ENCODE measurements at regions not wholly inside any gene's neighbourhood (a gene's known extent, or its start where the extent isn't known, plus 50 kb on each side); places are given as distances from the start of the nearest gene placed in this dataset.
A peak's percentile ranks its signal among the peaks of the same experiment; 100 is the strongest.
"Not testable (repeated sequence)": the region's sequence is repeated elsewhere in the genome, so short reads cannot be mapped to it uniquely, and the experiment has no call there.

DNA sequence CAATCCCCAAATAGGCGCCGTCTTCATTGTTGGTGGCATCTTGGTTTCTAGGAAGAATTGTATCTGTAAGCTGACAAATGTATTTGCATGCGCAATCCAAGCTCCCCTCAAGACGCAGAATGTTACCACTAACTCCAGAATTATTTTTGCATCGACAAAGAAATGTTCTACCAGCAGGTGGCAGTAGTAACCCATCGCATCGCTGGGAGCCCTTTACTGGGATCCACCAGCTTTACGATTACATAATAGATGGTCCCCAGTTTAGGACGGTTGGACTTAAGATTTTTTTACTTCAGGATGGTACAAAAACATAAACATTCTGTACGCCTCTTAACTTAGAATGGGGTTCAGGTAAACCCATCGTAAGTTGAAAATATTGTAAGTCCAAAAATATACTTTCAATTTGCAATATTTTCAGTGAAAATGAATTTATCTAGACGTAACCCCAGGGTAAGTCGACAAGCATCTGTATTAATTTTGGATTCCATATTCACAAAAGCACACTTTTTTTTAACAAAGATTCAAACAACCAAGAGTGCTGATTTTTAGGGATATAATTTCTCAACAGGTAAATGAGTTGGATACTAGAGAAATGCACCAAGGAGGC, 114.0 kb upstream of the COBL start:
- TF ChIP-seq, protein P1, sequence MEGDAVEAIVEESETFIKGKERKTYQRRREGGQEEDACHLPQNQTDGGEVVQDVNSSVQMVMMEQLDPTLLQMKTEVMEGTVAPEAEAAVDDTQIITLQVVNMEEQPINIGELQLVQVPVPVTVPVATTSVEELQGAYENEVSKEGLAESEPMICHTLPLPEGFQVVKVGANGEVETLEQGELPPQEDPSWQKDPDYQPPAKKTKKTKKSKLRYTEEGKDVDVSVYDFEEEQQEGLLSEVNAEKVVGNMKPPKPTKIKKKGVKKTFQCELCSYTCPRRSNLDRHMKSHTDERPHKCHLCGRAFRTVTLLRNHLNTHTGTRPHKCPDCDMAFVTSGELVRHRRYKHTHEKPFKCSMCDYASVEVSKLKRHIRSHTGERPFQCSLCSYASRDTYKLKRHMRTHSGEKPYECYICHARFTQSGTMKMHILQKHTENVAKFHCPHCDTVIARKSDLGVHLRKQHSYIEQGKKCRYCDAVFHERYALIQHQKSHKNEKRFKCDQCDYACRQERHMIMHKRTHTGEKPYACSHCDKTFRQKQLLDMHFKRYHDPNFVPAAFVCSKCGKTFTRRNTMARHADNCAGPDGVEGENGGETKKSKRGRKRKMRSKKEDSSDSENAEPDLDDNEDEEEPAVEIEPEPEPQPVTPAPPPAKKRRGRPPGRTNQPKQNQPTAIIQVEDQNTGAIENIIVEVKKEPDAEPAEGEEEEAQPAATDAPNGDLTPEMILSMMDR (IDR thresholded peaks at IDR 0.05) = peak; percentile 78
- no peaks in the 10 kb centered on the region for H3K4me1 ChIP-seq
- intact Hi-C loops (cut with DNase I) = no loop called here
- no peaks in the 10 kb centered on the region for H3K36me3 ChIP-seq
- no peak overlapping the region for H3K4me3 ChIP-seq
- DNase-seq (no peak), ATAC-seq (peak; percentile 74)
- no peak overlapping the region for H3K27ac ChIP-seq
- H3K27me3 ChIP-seq = peaks cover 6% of the 10 kb centered on the region
- no peaks in the 10 kb centered on the region for H3K9me3 ChIP-seq

DNA sequence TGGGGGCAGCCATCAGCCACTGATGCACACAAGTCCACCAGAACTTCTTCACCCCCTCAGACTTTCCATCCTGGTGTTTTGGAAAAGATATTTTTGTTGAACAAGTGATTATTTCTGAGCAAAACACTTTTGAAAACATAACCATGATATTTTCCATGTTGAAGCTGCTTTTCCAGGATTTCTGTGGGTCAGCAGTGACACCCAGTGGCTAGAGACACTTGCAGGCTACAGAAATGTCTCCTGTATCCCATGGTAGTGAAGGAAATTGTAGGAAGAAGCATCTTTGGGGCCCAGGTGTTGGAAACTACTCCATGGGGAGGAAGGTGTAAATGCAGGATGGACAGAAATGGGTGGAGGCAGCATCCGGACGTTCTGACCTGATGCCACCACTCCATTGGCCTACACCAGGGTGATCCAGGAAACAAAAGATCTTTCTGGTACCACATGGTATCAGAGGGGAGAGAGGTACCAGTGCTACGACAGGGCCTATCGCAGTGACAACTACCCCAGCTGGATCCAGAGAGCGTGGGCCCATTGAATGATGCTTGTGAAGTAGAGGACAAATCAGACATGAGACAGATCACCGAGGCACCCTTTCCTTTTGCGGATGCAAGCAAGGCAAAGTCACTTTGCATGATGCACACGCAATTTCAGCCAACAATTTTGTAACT, 111.7 kb upstream of the COBL start:
- no peak for DNase-seq
- Histone ChIP-seq H3K4me3 (no peak overlapping the region), H3K27ac (no peak overlapping the region), H3K4me1 (no peaks in the 10 kb centered on the region), H3K36me3 (no peaks in the 10 kb centered on the region), H3K27me3 (peaks cover 6% of the 10 kb centered on the region), H3K9me3 (no peaks in the 10 kb centered on the region)
- ATAC-seq = no peak
- TF ChIP-seq, protein P1 (IDR thresholded peaks at IDR 0.05) = no peak
- intact Hi-C loops (cut with DNase I) = no loop called here

DNA sequence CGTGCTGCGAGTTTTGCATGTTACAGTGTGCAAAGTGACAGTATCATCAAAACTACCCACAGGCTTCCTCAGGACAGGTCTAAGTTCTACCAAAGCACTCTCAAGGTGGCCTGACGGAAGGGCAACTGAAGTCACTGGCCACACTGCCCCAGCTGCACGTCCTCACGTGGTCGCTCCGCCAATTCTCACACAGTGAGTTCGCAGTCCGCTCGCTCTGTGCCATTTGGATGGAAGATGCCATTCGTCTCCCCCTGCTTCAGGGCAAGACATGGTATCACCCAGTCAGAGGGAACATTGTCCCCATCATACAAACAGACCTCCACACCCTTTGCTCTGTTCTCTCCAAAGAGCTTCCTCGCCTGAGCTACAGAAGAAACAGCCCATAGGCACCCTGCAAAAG, 109.6 kb upstream of the COBL start:
- DNase-seq (no peak), ATAC-seq (no peak)
- intact Hi-C loops (cut with DNase I) = no loop called here
- Histone ChIP-seq H3K4me1 (no peaks in the 10 kb centered on the region), H3K36me3 (no peaks in the 10 kb centered on the region), H3K4me3 (no peak overlapping the region), H3K27ac (no peak overlapping the region), H3K27me3 (peaks cover 6% of the 10 kb centered on the region), H3K9me3 (no peaks in the 10 kb centered on the region)
- TF ChIP-seq, protein P1 (IDR thresholded peaks at IDR 0.05) = no peak

DNA sequence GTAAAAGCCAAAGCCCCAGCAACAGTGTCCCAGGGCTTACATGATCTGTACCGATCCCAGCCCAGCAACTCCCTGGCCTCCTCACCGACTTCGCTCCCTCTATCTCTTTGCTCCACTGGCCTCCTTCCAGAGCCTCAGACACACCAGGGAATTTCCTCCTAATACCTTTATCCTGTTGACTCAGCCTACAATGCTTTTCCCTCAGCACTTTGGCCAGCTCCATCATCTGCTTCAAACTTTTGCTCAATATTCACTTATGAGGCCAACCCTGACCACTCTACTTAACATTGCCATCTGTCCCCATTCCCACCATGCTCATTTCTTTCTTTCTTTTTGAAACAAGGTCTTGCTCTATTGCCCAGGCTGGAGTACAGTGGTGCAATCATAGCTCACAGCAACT, 93.3 kb upstream of the COBL start:
- DNase-seq; ATAC-seq; H3K9me3 ChIP-seq; H3K4me1 ChIP-seq; H3K36me3 ChIP-seq; H3K27me3 ChIP-seq; H3K4me3 ChIP-seq; H3K27ac ChIP-seq; intact Hi-C loops (cut with DNase I): not testable (repeated sequence)

DNA sequence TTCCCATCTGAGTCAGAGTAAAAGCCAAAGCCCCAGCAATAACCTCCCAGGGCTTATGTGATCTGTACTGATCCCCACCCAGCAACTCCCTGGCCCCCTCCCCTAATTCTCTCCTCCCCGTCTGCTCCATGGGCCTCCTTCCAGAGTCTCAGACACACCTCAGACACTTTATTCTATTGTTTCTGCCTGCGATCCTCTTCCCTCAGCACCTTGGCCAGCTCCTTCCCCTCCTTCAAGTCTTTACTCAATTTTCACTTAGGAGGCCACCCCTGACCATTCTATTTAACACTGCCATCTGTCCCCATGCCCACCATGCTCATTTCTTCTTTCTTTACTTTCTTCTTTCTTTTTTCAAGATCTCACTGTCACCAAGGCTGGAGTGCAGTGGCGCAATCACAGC, 81.0 kb upstream of the COBL start:
- H3K4me3 ChIP-seq; H3K9me3 ChIP-seq; intact Hi-C loops (cut with DNase I); H3K36me3 ChIP-seq; DNase-seq; H3K27ac ChIP-seq; ATAC-seq; H3K27me3 ChIP-seq; H3K4me1 ChIP-seq: not testable (repeated sequence)

DNA sequence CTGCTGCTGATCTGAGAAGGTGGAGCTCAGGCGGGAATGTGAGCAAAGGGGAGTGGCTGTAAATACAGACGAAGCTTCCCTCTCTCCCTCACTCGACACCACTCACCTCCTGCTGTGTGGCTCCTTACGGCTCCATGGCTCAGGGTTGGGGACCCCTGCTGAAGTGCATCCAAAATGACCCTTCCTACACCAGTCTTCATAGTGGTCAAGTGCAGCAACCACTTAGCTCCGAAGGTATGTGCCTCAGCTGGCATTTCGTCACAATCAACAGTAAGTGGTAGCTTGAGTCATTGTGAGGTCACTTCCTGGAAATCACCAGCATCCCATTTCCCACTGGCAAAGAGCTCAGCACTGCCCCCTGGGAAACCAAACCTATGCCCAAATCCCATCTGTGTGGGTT, 76.4 kb upstream of the COBL start:
- H3K36me3 ChIP-seq; ATAC-seq; H3K27ac ChIP-seq; H3K4me1 ChIP-seq; H3K9me3 ChIP-seq; intact Hi-C loops (cut with DNase I); H3K4me3 ChIP-seq; DNase-seq; H3K27me3 ChIP-seq: not testable (repeated sequence)

DNA sequence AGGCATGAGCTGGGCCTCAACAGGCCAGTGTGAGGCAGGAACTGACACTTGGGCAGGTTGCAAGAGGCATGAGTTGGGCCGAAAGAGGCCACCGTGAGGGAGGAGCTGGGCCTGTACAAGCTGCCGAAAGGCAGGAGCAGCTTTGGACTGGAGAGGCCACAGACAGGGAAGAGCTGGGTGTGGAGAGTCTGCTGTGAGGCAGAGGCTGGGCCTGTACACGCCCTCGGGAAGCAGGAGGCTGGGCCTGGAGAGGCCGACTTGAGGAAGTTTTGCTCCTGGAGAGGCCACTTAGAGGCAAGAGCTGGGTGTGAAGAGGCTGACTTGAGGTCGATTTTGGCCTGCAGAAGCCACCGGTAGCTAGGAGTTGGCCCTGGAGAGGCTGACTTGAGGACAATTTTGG, 73.3 kb upstream of the COBL start:
- H3K4me1 ChIP-seq; DNase-seq; H3K4me3 ChIP-seq; H3K27ac ChIP-seq; intact Hi-C loops (cut with DNase I); ATAC-seq; H3K9me3 ChIP-seq; H3K36me3 ChIP-seq; H3K27me3 ChIP-seq: not testable (repeated sequence)

DNA sequence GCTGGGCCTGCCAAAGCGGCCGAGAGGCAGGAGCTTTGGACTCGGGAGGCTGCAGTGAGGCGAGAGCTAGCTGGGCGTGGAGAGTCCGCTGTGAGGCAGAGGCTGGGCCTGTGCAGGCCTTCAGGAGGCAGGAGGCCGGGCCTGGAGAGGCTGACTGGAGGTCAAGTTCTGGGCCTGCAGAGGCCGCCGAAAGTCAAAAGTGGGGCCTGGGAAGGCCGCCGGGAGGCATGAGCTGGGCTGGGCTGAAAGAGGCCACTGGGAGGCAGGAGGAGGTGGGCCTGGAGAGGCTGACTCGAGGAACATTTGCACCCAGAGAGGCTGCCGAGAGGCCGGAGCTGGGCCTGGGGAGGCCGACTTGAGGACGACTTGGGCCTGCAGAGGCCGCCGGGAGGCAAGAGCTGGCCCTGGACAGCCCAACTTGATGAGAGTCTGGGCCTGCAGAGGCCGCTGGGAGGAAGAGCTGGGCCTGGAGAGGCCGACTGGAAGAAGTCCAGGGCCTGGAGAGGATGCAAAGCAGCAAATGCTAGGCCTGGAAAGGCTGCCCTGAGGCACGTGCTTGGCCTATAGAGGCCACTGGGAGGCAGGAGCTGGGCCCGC, 72.7 kb upstream of the COBL start:
- DNase-seq; H3K27me3 ChIP-seq; H3K4me3 ChIP-seq; H3K4me1 ChIP-seq; intact Hi-C loops (cut with DNase I); H3K36me3 ChIP-seq; ATAC-seq; H3K9me3 ChIP-seq; H3K27ac ChIP-seq: not testable (repeated sequence)

DNA sequence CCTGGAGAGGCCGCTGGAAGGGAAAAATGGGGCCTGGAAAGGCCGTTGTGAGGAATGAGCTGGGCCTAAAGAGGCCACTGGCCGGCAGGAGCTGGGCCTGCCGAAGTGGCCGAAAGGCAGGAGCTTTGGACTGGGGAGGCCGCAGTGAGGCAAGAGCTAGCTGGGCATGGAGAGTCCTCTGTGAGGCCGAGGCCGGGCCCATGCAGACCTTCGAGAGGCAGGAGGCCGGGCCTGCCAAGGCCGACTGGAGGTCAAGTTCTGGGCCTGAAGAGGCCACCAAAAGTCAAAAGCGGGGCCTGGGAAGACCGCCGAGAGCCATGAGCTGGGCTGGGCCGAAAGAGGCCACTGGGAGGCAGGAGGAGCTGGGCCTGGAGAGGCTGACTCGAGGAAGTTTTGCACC, 71.6 kb upstream of the COBL start:
- H3K4me1 ChIP-seq; H3K27ac ChIP-seq; intact Hi-C loops (cut with DNase I); H3K4me3 ChIP-seq; H3K9me3 ChIP-seq; H3K27me3 ChIP-seq; ATAC-seq; H3K36me3 ChIP-seq; DNase-seq: not testable (repeated sequence)

DNA sequence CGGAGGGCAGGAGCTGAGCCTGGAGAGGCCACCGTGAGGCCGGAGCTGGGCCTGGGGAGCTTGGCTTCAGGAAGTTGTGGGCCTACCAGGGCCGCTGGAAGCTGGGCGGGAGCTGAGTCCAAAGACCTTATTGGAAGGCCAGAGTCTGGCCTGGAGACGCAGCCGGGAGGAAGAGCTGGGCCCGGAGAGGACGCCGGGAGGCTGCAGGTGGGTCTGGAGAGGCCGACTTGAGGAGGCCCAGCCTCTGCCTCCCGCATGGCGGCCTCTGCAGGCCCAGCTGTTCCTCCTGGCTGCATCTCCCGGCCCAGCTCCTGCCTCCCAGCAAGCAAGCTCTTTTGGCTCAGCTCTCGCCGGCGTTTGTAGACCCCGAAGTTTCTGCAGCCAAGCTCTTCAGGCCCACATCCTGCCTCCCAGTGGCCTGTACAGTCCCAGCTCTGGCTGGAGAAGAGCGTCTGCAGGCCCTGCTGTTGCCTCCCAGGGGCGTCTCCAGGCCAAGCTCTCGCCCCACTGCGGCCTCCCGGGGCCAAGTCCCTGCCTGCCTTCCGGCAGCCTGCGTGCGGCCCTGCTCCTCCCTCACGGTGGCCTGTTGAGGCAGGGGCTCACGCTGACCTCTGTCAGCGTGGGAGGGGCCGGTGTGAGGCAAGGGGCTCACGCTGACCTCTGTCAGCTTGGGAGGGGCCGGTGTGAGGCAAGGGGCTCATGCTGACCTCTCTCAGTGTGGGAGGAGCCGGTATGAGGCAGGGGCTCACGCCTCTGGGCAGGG, 70.4 kb upstream of the COBL start:
- H3K9me3 ChIP-seq; DNase-seq; H3K27ac ChIP-seq; ATAC-seq; H3K27me3 ChIP-seq; intact Hi-C loops (cut with DNase I); H3K36me3 ChIP-seq; H3K4me3 ChIP-seq; H3K4me1 ChIP-seq: not testable (repeated sequence)

DNA sequence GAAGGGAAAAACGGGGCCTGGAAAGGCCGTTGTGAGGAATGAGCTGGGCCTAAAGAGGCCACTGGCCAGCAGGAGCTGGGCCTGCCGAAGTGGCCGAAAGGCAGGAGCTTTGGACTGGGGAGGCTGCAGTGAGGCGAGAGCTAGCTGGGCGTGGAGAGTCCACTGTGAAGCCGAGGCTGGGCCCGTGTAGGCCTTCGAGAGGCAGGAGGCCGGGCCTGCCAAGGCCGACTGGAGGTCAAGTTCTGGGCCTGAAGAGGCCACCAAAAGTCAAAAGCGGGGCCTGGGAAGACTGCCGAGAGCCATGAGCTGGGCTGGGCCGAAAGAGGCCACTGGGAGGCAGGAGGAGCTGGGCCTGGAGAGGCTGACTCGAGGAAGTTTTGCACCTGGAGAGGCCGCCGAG, 69.6 kb upstream of the COBL start:
- ATAC-seq; H3K27ac ChIP-seq; H3K27me3 ChIP-seq; H3K9me3 ChIP-seq; H3K4me1 ChIP-seq; H3K36me3 ChIP-seq; intact Hi-C loops (cut with DNase I); H3K4me3 ChIP-seq; DNase-seq: not testable (repeated sequence)
